ENCODE measurements at regions not wholly inside any gene's neighbourhood (a gene's known extent, or its start where the extent isn't known, plus 50 kb on each side); places are given as distances from the start of the nearest gene placed in this dataset.

GRCh38 chr11:28763876-28764275, 655.7 kb downstream of the METTL15 start:
- no peak for TF ChIP-seq EZH2 (IDR thresholded peaks at IDR 0.05; ENCODE audit: insufficient read depth, poor library complexity, severe bottlenecking)
- TF ChIP-seq EZH2phosphoT487 (IDR thresholded peaks at IDR 0.05; ENCODE audit: insufficient read depth, low read depth) = no peak
